A549 (cell line): ENCODE measurements at regions not wholly inside any gene's neighbourhood (a gene's known extent, or its start where the extent isn't known, plus 50 kb on each side); places are given as distances from the start of the nearest gene placed in this dataset.

Source experiments
- CHD4 ChIP-seq: fragments of 200-600 bp; sonication (generic); IDR thresholded peaks from 2 replicates; pipeline ENCODE4 v1.6.1; 2016; ENCODE audit warnings: antibody characterized with exemption, mild to moderate bottlenecking, borderline replicate concordance
- CTCF ChIP-seq: fragments of >200 bp; sonication (Bioruptor Twin); formaldehyde crosslinking; IDR thresholded peaks from 3 replicates; pipeline ENCODE4 v1.5.1; 2016
- EHMT2 ChIP-seq: fragments of 200-600 bp; sonication (generic); IDR thresholded peaks from 2 replicates; pipeline ENCODE4 v1.6.1; 2016; ENCODE audit warnings: antibody characterized with exemption, low read depth, mild to moderate bottlenecking, moderate library complexity
- POLR2AphosphoS2 ChIP-seq: conservative IDR thresholded peaks from 2 replicates; pipeline ENCODE4 v1.6.1; 2012; ENCODE audit warnings: low read length, improper control_type of control experiment, inconsistent platforms
- REST ChIP-seq: fragments of 200-600 bp; sonication (generic); IDR thresholded peaks from 2 replicates; pipeline ENCODE4 v1.6.1; 2016; ENCODE audit warnings: antibody characterized with exemption, mild to moderate bottlenecking, moderate library complexity
- ZC3H11A ChIP-seq: fragments of 450-650 bp; IDR thresholded peaks from 2 replicates; pipeline ENCODE4 v1.6.1; 2014; ENCODE audit warnings: antibody characterized with exemption, mild to moderate bottlenecking

GRCh38 chr6:138653435-138653834 is 120.1 kb upstream of the CCDC28A start:
- TF ChIP-seq CTCF = no peak
- no peak for TF ChIP-seq POLR2AphosphoS2
- TF ChIP-seq CHD4 = no peak
- TF ChIP-seq EHMT2 = no peak
- no peak for TF ChIP-seq ZC3H11A
- TF ChIP-seq REST = no peak
